ENCODE measurements at regions not wholly inside any gene's neighbourhood (a gene's known extent, or its start where the extent isn't known, plus 50 kb on each side); places are given as distances from the start of the nearest gene placed in this dataset.
"Not testable (repeated sequence)": the region's sequence is repeated elsewhere in the genome, so short reads cannot be mapped to it uniquely, and the experiment has no call there.

DNA sequence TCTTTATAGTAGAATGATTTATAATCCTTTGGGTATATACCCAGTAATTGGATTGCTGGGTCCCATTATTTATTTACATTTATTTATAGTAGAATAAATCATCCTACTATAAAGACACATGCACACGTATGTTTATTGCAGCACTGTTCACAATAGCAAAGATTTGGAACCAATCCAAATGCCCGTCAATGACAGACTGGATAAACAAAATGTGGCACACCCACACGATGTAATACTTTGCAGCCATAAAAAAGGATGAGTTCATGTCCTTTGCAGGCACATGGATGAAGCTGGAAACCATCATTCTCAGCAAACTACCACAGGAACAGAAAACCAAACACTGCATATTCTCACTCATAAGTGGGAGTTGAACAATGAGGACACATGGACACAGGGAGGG is 869.0 kb upstream of the SORCS1 start:
- TF ChIP-seq JUND (IDR thresholded peaks at IDR 0.05); RAD21 (IDR thresholded peaks at IDR 0.05; ENCODE audit: low read depth); ZNF274 (IDR thresholded peaks at IDR 0.05; ENCODE audit: low read depth, low read length); YY1 (IDR thresholded peaks at IDR 0.05; ENCODE audit: extremely low read depth, insufficient replicate concordance, low read depth, low read length); SP1 (IDR thresholded peaks at IDR 0.05; ENCODE audit: low read depth); POLR2AphosphoS5 (IDR thresholded peaks at IDR 0.05; ENCODE audit: low read depth, low read length); ELF1 (IDR thresholded peaks at IDR 0.05; ENCODE audit: borderline replicate concordance, low read depth); REST (IDR thresholded peaks at IDR 0.05; ENCODE audit: low read depth); TCF7L2 (IDR thresholded peaks at IDR 0.05; ENCODE audit: borderline replicate concordance, extremely low read depth, insufficient read depth, insufficient read length); POLR2A (IDR thresholded peaks at IDR 0.05; ENCODE audit: borderline replicate concordance, extremely low read depth, insufficient read depth, insufficient read length); EZH2 (IDR thresholded peaks at IDR 0.05): not testable (repeated sequence)
- TF ChIP-seq, protein P1, sequence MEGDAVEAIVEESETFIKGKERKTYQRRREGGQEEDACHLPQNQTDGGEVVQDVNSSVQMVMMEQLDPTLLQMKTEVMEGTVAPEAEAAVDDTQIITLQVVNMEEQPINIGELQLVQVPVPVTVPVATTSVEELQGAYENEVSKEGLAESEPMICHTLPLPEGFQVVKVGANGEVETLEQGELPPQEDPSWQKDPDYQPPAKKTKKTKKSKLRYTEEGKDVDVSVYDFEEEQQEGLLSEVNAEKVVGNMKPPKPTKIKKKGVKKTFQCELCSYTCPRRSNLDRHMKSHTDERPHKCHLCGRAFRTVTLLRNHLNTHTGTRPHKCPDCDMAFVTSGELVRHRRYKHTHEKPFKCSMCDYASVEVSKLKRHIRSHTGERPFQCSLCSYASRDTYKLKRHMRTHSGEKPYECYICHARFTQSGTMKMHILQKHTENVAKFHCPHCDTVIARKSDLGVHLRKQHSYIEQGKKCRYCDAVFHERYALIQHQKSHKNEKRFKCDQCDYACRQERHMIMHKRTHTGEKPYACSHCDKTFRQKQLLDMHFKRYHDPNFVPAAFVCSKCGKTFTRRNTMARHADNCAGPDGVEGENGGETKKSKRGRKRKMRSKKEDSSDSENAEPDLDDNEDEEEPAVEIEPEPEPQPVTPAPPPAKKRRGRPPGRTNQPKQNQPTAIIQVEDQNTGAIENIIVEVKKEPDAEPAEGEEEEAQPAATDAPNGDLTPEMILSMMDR (IDR thresholded peaks at IDR 0.05 in 2 of 3, conservative IDR thresholded peaks at IDR 0.05 in 1 of 3; ENCODE audit: borderline replicate concordance in 1 of 3, insufficient read depth in 1 of 3, low read depth in 2 of 3, low read length in 2 of 3) = not testable (repeated sequence)

All from HCT116 (cell line).